SK-N-SH (cell line): ENCODE measurements at regions not wholly inside any gene's neighbourhood (a gene's known extent, or its start where the extent isn't known, plus 50 kb on each side); places are given as distances from the start of the nearest gene placed in this dataset.

Experiments used
- CTCF ChIA-PET: fragments of 300-600, 350-600 bp; formaldehyde crosslinking; extraction: SDS; loops from one replicate; lab custom pipeline; 2021; lab: Yijun Ruan, JAX
- POLR2A ChIA-PET: fragments of 350-600 bp; sonication (Branson Sonifier 250); formaldehyde crosslinking; extraction: SDS; loops from one replicate; lab custom pipeline; 2020; ENCODE audit warnings: antibody characterized with exemption, inconsistent platforms; lab: Yijun Ruan, JAX
- DNase-seq: peaks from one replicate; pipeline ENCODE4 v3.0.0; 2012
- H2AFZ ChIP-seq: fragments of 200-600 bp; sonication (generic); 2 replicates; pipeline ENCODE4 v1.8.1; 2016; ENCODE audit warnings: antibody characterized with exemption, mild to moderate bottlenecking, low read depth
- H3F3A ChIP-seq: fragments of 200-600 bp; sonication (generic); replicated peaks from 2 replicates; pipeline ENCODE3; 2016; ENCODE audit warnings: antibody characterized with exemption, mild to moderate bottlenecking; ENCODE audit not compliant: insufficient read depth
- H3K27ac ChIP-seq, 2 experiments: fragments of 200-500 bp in 1 of 2; fragments of 200-600 bp in 1 of 2; sonication (Bioruptor generic) in 1 of 2; sonication (generic), shearing (Covaris generic) in 1 of 2; 2 replicates each; pipeline versions ENCODE4 v1.5.1 to v1.6.1; 2014 to 2016; ENCODE audit warnings: low read depth in 2 of 2, inconsistent platforms in 1 of 2, low read length in 1 of 2, mild to moderate bottlenecking in 1 of 2, mixed read lengths in 1 of 2
- H3K27me3 ChIP-seq: fragments of 200-600 bp; sonication (generic), shearing (Covaris generic); 2 replicates; pipeline ENCODE4 v1.6.1; 2016; ENCODE audit warnings: mixed run types; ENCODE audit not compliant: insufficient read depth
- H3K36me3 ChIP-seq, 2 experiments: fragments of 200-500 bp in 1 of 2; fragments of 200-600 bp in 1 of 2; sonication (Bioruptor generic) in 1 of 2; sonication (generic) in 1 of 2; replicated peaks in 1 of 2; 2 replicates each; pipeline versions ENCODE3 to v1.5.1; 2014 to 2016; ENCODE audit warnings: low read length in 1 of 2, mild to moderate bottlenecking in 1 of 2; ENCODE audit not compliant: insufficient read depth in 2 of 2, control insufficient read depth in 1 of 2
- H3K4me1 ChIP-seq, 2 experiments: fragments of 200-500 bp in 1 of 2; fragments of 200-600 bp in 1 of 2; sonication (Bioruptor generic) in 1 of 2; sonication (generic), shearing (Covaris generic) in 1 of 2; 2 replicates each; pipeline versions ENCODE4 v1.5.1 to v1.6.1; 2014 to 2016; ENCODE audit warnings: low read depth in 1 of 2, low read length in 1 of 2, mixed run types in 1 of 2; ENCODE audit not compliant: insufficient read depth in 2 of 2, control insufficient read depth in 1 of 2
- H3K4me2 ChIP-seq: fragments of 200-600 bp; sonication (generic), shearing (Covaris generic); 2 replicates; pipeline ENCODE4 v1.6.1; 2017; ENCODE audit warnings: mixed run types
- H3K4me3 ChIP-seq, 2 experiments: fragments of 200-500 bp in 1 of 2; fragments of 200-600 bp in 1 of 2; sonication (Bioruptor generic) in 1 of 2; sonication (generic), shearing (Covaris generic) in 1 of 2; 2 replicates each; pipeline versions ENCODE4 v1.5.1 to v1.8.1; 2014 to 2016; ENCODE audit warnings: low read depth in 2 of 2, inconsistent platforms in 1 of 2, low read length in 1 of 2, mild to moderate bottlenecking in 1 of 2, mixed read lengths in 1 of 2, moderate library complexity in 1 of 2
- H3K79me2 ChIP-seq: fragments of 200-600 bp; sonication (generic); 2 replicates; pipeline ENCODE4 v1.8.1; 2017; ENCODE audit warnings: mild to moderate bottlenecking; ENCODE audit not compliant: insufficient read depth
- H3K9ac ChIP-seq: fragments of 200-600 bp; sonication (generic); 2 replicates; pipeline ENCODE4 v1.6.1; 2017; ENCODE audit warnings: mixed run types
- H3K9me2 ChIP-seq: fragments of 200-600 bp; sonication (generic); 2 replicates; pipeline ENCODE4 v1.6.1; 2017; ENCODE audit warnings: mixed run types
- H3K9me3 ChIP-seq: fragments of 200-600 bp; sonication (generic); 2 replicates; pipeline ENCODE4 v1.6.1; 2017; ENCODE audit warnings: mixed run types, mild to moderate bottlenecking, moderate library complexity
- H4K20me1 ChIP-seq: fragments of 200-600 bp; sonication (generic); 2 replicates; pipeline ENCODE4 v1.6.1; 2017; ENCODE audit warnings: mild to moderate bottlenecking, mixed run types; ENCODE audit not compliant: insufficient read depth
- CHD2 ChIP-seq: fragments of 150-350 bp; IDR thresholded peaks from 2 replicates; pipeline ENCODE4 v1.6.1; 2018; ENCODE audit warnings: low read length; ENCODE audit not compliant: partially characterized antibody
- ELF1 ChIP-seq: IDR thresholded peaks from 2 replicates; pipeline ENCODE4 v1.4.0; 2012
- EP300 ChIP-seq, 2 experiments: IDR thresholded peaks; 2 replicates each; pipeline versions ENCODE4 v1.4.0 to v1.6.1; 2012; ENCODE audit warnings: borderline replicate concordance in 1 of 2, low read depth in 1 of 2, low read length in 1 of 2
- EZH2phosphoT487 ChIP-seq: fragments of 200-600 bp; sonication (generic); IDR thresholded peaks from 2 replicates; pipeline ENCODE4 v1.6.1; 2017; ENCODE audit warnings: low read depth, mixed run types, mild to moderate bottlenecking, antibody characterized with exemption, moderate library complexity, borderline replicate concordance
- GABPA ChIP-seq: IDR thresholded peaks from 2 replicates; pipeline ENCODE4 v1.4.0; 2012; ENCODE audit warnings: low read depth, mild to moderate bottlenecking
- NFIC ChIP-seq: IDR thresholded peaks from 2 replicates; pipeline ENCODE4 v1.4.0; 2012; ENCODE audit warnings: borderline replicate concordance
- SIN3A ChIP-seq: IDR thresholded peaks from 2 replicates; pipeline ENCODE4 v1.6.1; 2012; ENCODE audit warnings: low read depth, mild to moderate bottlenecking, low read length, moderate library complexity, borderline replicate concordance
- TAF1 ChIP-seq: IDR thresholded peaks from 2 replicates; pipeline ENCODE4 v1.6.1; 2012; ENCODE audit warnings: low read depth, mild to moderate bottlenecking, low read length, moderate library complexity, borderline replicate concordance
- TEAD4 ChIP-seq: IDR thresholded peaks from 2 replicates; pipeline ENCODE4 v1.4.0; 2012; ENCODE audit warnings: mild to moderate bottlenecking, borderline replicate concordance; ENCODE audit not compliant: insufficient read depth
- YY1 ChIP-seq: IDR thresholded peaks from 2 replicates; pipeline ENCODE4 v1.4.0; 2012; ENCODE audit warnings: low read depth, mild to moderate bottlenecking
- WGBS: methylation state at CpG from one replicate; pipeline ENCODE4 v1.1.6; 2017; ENCODE audit warnings: low lambda C conversion rate; 5-methylcytosine and 5-hydroxymethylcytosine counted together
- TF ChIP-seq, protein P1 (sequence below): IDR thresholded peaks from 2 replicates; pipeline ENCODE4 v1.4.0; 2012; ENCODE audit warnings: low read depth
- TF ChIP-seq, protein P2 (sequence below): fragments of 200-600 bp; sonication (generic); IDR thresholded peaks from 2 replicates; pipeline ENCODE4 v1.6.1; 2017; ENCODE audit warnings: antibody characterized with exemption, mild to moderate bottlenecking, moderate library complexity
- TF ChIP-seq, protein P3 (sequence below): IDR thresholded peaks from 2 replicates; pipeline ENCODE4 v1.4.0; 2012; ENCODE audit warnings: low read depth, borderline replicate concordance
- TF ChIP-seq, protein P4 (sequence below): fragments of 150-350 bp; IDR thresholded peaks from 2 replicates; pipeline ENCODE4 v1.6.1; 2016; ENCODE audit warnings: mild to moderate bottlenecking, low read depth, low read length
- TF ChIP-seq, protein P5 (sequence below): IDR thresholded peaks from 2 replicates; pipeline ENCODE4 v1.4.0; 2012; ENCODE audit warnings: low read depth, borderline replicate concordance

DNA sequence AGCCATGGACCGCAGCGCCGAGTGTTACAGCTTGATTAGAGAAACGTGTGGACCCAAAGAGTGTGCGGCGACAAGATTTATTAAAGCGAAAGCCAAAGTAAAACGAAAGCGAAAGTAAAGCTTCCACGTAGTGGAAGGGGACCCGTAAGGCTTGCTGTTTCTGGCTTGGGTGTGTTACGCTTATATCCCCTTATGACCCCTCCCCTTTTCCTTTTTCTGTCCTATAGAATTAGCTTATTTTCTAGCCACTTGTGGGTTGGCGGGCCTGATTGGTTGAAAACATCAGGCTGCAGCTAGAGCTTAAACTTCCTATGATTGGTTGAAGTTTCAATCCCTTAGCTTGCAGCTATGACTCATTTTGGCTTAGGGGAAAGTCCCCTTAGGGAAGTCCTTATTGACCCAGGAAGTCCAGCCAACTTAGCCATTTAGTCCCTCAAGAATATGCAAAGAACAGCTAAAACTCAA, 969.7 kb downstream of the DCDC2C start:
- 66% methylated on average over 13 of the region's 13 CpGs for WGBS
- TF ChIP-seq, protein P1, sequence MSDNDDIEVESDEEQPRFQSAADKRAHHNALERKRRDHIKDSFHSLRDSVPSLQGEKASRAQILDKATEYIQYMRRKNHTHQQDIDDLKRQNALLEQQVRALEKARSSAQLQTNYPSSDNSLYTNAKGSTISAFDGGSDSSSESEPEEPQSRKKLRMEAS: no peak
- Histone ChIP-seq H3K9me3 (peaks cover 9% of the 10 kb centered on the region; the same call in 1 of the 2 replicates), H3K27me3 (no peaks in the 10 kb centered on the region), H2AFZ (no peak overlapping the region), H4K20me1 (no peaks in the 10 kb centered on the region), H3K9ac (no peak overlapping the region), H3K27ac (no peak overlapping the region), H3K36me3 (no peaks in the 10 kb centered on the region), H3K4me3 (no peak overlapping the region), H3K4me1 (no peaks in the 10 kb centered on the region), H3K79me2 (no peaks in the 10 kb centered on the region), H3K4me2 (no peak overlapping the region), H3F3A (no peaks in the 10 kb centered on the region), H3K9me2 (no peaks in the 10 kb centered on the region; the same call in 1 of the 2 replicates)
- DNase-seq: no peak
- POLR2A ChIA-PET: no interaction called here
- CTCF ChIA-PET: interaction anchor here (1.5 kb wide), 1 partner anchor 14 kb away, joined by 4 read pairs; no protein-coding TSS in a partner anchor

DNA sequence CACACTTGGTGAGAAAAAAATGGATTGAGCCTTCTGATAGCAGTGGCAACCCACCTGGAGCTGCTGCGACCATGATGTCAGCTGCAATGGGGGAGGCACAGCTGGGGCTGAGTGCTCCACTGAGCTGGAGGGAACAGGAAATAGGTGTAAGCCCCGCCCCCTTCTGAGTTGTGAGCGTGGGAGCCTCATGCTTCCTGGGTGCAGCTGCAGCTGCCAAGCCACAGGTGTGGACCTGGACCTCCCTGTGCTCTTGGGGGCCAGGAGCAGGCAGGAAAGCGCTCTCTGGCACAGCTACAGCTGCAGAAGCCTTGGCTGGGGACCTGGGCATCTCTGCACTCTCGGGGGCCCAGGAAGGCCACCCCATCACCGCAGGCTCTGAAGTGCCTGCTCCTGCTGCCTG, 970.6 kb downstream of the DCDC2C start:
- no peak overlapping the region for H3K27ac ChIP-seq
- no peaks in the 10 kb centered on the region; the same call in 1 of the 2 replicates for H3K9me2 ChIP-seq
- H4K20me1 ChIP-seq: no peaks in the 10 kb centered on the region
- no peak overlapping the region for H2AFZ ChIP-seq
- no peak for TF ChIP-seq CHD2
- TF ChIP-seq EZH2phosphoT487: no peak
- no peak for TF ChIP-seq SIN3A
- TF ChIP-seq, protein P1: no peak
- TF ChIP-seq GABPA: no peak
- TF ChIP-seq, protein P2, sequence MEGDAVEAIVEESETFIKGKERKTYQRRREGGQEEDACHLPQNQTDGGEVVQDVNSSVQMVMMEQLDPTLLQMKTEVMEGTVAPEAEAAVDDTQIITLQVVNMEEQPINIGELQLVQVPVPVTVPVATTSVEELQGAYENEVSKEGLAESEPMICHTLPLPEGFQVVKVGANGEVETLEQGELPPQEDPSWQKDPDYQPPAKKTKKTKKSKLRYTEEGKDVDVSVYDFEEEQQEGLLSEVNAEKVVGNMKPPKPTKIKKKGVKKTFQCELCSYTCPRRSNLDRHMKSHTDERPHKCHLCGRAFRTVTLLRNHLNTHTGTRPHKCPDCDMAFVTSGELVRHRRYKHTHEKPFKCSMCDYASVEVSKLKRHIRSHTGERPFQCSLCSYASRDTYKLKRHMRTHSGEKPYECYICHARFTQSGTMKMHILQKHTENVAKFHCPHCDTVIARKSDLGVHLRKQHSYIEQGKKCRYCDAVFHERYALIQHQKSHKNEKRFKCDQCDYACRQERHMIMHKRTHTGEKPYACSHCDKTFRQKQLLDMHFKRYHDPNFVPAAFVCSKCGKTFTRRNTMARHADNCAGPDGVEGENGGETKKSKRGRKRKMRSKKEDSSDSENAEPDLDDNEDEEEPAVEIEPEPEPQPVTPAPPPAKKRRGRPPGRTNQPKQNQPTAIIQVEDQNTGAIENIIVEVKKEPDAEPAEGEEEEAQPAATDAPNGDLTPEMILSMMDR: no peak
- TF ChIP-seq NFIC: no peak
- TF ChIP-seq, protein P3, sequence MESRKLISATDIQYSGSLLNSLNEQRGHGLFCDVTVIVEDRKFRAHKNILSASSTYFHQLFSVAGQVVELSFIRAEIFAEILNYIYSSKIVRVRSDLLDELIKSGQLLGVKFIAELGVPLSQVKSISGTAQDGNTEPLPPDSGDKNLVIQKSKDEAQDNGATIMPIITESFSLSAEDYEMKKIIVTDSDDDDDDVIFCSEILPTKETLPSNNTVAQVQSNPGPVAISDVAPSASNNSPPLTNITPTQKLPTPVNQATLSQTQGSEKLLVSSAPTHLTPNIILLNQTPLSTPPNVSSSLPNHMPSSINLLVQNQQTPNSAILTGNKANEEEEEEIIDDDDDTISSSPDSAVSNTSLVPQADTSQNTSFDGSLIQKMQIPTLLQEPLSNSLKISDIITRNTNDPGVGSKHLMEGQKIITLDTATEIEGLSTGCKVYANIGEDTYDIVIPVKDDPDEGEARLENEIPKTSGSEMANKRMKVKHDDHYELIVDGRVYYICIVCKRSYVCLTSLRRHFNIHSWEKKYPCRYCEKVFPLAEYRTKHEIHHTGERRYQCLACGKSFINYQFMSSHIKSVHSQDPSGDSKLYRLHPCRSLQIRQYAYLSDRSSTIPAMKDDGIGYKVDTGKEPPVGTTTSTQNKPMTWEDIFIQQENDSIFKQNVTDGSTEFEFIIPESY: no peak
- no peak for TF ChIP-seq YY1
- no peak for TF ChIP-seq TEAD4
- TF ChIP-seq ELF1: no peak
- no peak for TF ChIP-seq TAF1
- no peak for TF ChIP-seq EP300 (IDR thresholded peaks at IDR 0.05; ENCODE audit: borderline replicate concordance in 1 of 2, low read depth in 1 of 2, low read length in 1 of 2)
- TF ChIP-seq, protein P4, sequence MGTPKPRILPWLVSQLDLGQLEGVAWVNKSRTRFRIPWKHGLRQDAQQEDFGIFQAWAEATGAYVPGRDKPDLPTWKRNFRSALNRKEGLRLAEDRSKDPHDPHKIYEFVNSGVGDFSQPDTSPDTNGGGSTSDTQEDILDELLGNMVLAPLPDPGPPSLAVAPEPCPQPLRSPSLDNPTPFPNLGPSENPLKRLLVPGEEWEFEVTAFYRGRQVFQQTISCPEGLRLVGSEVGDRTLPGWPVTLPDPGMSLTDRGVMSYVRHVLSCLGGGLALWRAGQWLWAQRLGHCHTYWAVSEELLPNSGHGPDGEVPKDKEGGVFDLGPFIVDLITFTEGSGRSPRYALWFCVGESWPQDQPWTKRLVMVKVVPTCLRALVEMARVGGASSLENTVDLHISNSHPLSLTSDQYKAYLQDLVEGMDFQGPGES: no peak
- TF ChIP-seq, protein P5, sequence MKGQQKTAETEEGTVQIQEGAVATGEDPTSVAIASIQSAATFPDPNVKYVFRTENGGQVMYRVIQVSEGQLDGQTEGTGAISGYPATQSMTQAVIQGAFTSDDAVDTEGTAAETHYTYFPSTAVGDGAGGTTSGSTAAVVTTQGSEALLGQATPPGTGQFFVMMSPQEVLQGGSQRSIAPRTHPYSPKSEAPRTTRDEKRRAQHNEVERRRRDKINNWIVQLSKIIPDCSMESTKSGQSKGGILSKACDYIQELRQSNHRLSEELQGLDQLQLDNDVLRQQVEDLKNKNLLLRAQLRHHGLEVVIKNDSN: no peak
- TF ChIP-seq, all 33 proteins: peak for 0
- peaks cover 9% of the 10 kb centered on the region; the same call in 1 of the 2 replicates for H3K9me3 ChIP-seq
- H3K79me2 ChIP-seq: no peaks in the 10 kb centered on the region
- H3K9ac ChIP-seq: no peak overlapping the region
- H3K36me3 ChIP-seq: no peaks in the 10 kb centered on the region
- no peak for DNase-seq
- no peaks in the 10 kb centered on the region for H3K27me3 ChIP-seq
- 29% methylated on average over 1 of the region's 6 CpGs for WGBS
- no peak overlapping the region for H3K4me3 ChIP-seq
- no peak overlapping the region for H3K4me2 ChIP-seq
- no peaks in the 10 kb centered on the region for H3K4me1 ChIP-seq
- ChIA-PET CTCF (interaction anchor here (0.6 to 1.5 kb wide), 2 partner anchors 13 to 447 kb away, joined by 3 to 4 read pairs; no protein-coding TSS in a partner anchor), POLR2A (no interaction called here)
- H3F3A ChIP-seq: no peaks in the 10 kb centered on the region
